WTC11 (cell line): ENCODE measurements at regions not wholly inside any gene's neighbourhood (a gene's known extent, or its start where the extent isn't known, plus 50 kb on each side); places are given as distances from the start of the nearest gene placed in this dataset.

Source experiments
- ATAC-seq: fragments of 200-7000 bp; cut with Tn5 transposase; 2 replicates; pipeline ENCODE4 v1.10.0; 2021; ENCODE audit warnings: mild to moderate bottlenecking, moderate library complexity
- CTCF ChIA-PET: fragments of 300-600 bp; sonication (Branson Sonifier 250); formaldehyde crosslinking; loops from one replicate; lab custom pipeline; 2021; ENCODE audit warnings: antibody characterized with exemption; lab: Charles Lee
- POLR2A ChIA-PET: fragments of 350-600 bp; sonication (Branson Sonifier 250); formaldehyde crosslinking; loops from one replicate; lab custom pipeline; 2021; ENCODE audit warnings: antibody characterized with exemption; lab: Charles Lee
- DNase-seq: peaks from one replicate; pipeline ENCODE4 v3.0.0; 2021; ENCODE audit warnings: low spot score
- H3K27ac Mint-ChIP-seq: 2 replicates; pipeline ENCODE4 v1.8.0; 2021; ENCODE audit warnings: mixed read lengths
- H3K27me3 Mint-ChIP-seq: 2 replicates; pipeline ENCODE4 v1.8.0; 2021; ENCODE audit warnings: low read depth, mild to moderate bottlenecking, moderate library complexity, mixed read lengths
- H3K36me3 Mint-ChIP-seq: 2 replicates; pipeline ENCODE4 v1.8.0; 2021; ENCODE audit warnings: mixed read lengths
- H3K4me1 Mint-ChIP-seq: 2 replicates; pipeline ENCODE4 v1.8.0; 2022; ENCODE audit warnings: mixed read lengths
- H3K4me3 Mint-ChIP-seq: 2 replicates; pipeline ENCODE4 v1.8.0; 2021; ENCODE audit warnings: mild to moderate bottlenecking, moderate library complexity, mixed read lengths
- H3K9me3 Mint-ChIP-seq: 2 replicates; pipeline ENCODE4 v1.8.0; 2021; ENCODE audit warnings: mixed read lengths
- AR ChIP-seq: fragments of 250-450 bp; sonication (Bioruptor Pico); IDR thresholded peaks from 2 replicates; pipeline ENCODE4 v1.9.0; 2021; ENCODE audit warnings: mild to moderate bottlenecking
- ATF6 ChIP-seq: sonication (generic); formaldehyde crosslinking; IDR thresholded peaks from 2 replicates; pipeline ENCODE4 v1.8.1; 2023; ENCODE audit warnings: mild to moderate bottlenecking, missing genetic modification reagents
- CREM ChIP-seq: sonication (generic); formaldehyde crosslinking; IDR thresholded peaks from 2 replicates; pipeline ENCODE4 v1.8.1; 2022; ENCODE audit warnings: mild to moderate bottlenecking, missing genetic modification reagents, moderate library complexity
- CTCF ChIP-seq: fragments of 200-600 bp; IDR thresholded peaks from 2 replicates; pipeline ENCODE4 v1.8.0; 2022; ENCODE audit warnings: antibody characterized with exemption
- E2F4 ChIP-seq: sonication (generic); formaldehyde crosslinking; IDR thresholded peaks from 2 replicates; pipeline ENCODE4 v1.8.1; 2022; ENCODE audit warnings: low read depth, mild to moderate bottlenecking, moderate library complexity, missing genetic modification reagents, borderline replicate concordance
- E2F5 ChIP-seq: sonication (generic); formaldehyde crosslinking; IDR thresholded peaks from 2 replicates; pipeline ENCODE4 v1.8.1; 2022; ENCODE audit warnings: mild to moderate bottlenecking, moderate library complexity, missing genetic modification reagents
- ETV6 ChIP-seq: sonication (generic); formaldehyde crosslinking; IDR thresholded peaks from 2 replicates; pipeline ENCODE4 v1.8.1; 2022; ENCODE audit warnings: mild to moderate bottlenecking, missing genetic modification reagents
- FOXJ3 ChIP-seq: sonication (generic); formaldehyde crosslinking; IDR thresholded peaks from 2 replicates; pipeline ENCODE4 v1.9.0; 2021; ENCODE audit warnings: missing genetic modification reagents, mild to moderate bottlenecking, borderline replicate concordance
- FOXP1 ChIP-seq: sonication (generic); formaldehyde crosslinking; IDR thresholded peaks from 2 replicates; pipeline ENCODE4 v1.8.0; 2022; ENCODE audit warnings: missing genetic modification reagents, mild to moderate bottlenecking, moderate library complexity, borderline replicate concordance
- MYBL2 ChIP-seq: sonication (generic); formaldehyde crosslinking; IDR thresholded peaks from 2 replicates; pipeline ENCODE4 v1.8.1; 2023; ENCODE audit warnings: mild to moderate bottlenecking, moderate library complexity, missing genetic modification reagents
- NR1H2 ChIP-seq: sonication (generic); formaldehyde crosslinking; IDR thresholded peaks from 2 replicates; pipeline ENCODE4 v1.9.0; 2021; ENCODE audit warnings: mild to moderate bottlenecking, moderate library complexity, missing genetic modification reagents
- PRRX2 ChIP-seq: fragments of 250-450 bp; sonication (Bioruptor Pico); IDR thresholded peaks from 2 replicates; pipeline ENCODE4 v1.8.0; 2021; ENCODE audit warnings: mild to moderate bottlenecking
- SMAD4 ChIP-seq: sonication (generic); formaldehyde crosslinking; IDR thresholded peaks from 2 replicates; pipeline ENCODE4 v1.8.0; 2022; ENCODE audit warnings: mild to moderate bottlenecking, missing genetic modification reagents
- TP53 ChIP-seq: sonication (generic); formaldehyde crosslinking; IDR thresholded peaks from 2 replicates; pipeline ENCODE4 v1.8.1; 2023; ENCODE audit warnings: mild to moderate bottlenecking, missing genetic modification reagents
- ZBTB21 ChIP-seq: sonication (generic); formaldehyde crosslinking; IDR thresholded peaks from 2 replicates; pipeline ENCODE4 v1.8.1; 2023; ENCODE audit warnings: mild to moderate bottlenecking, missing genetic modification reagents, borderline replicate concordance
- ZMAT4 ChIP-seq: fragments of 250-450 bp; sonication (Bioruptor Pico); IDR thresholded peaks from 2 replicates; pipeline ENCODE4 v1.9.0; 2021; ENCODE audit warnings: mild to moderate bottlenecking
- ZNF416 ChIP-seq: fragments of 250-450 bp; sonication (Bioruptor Pico); IDR thresholded peaks from 2 replicates; pipeline ENCODE4 v1.9.0; 2021; ENCODE audit warnings: mild to moderate bottlenecking, inconsistent platforms
- ZNF532 ChIP-seq: fragments of 250-450 bp; sonication (Bioruptor Pico); IDR thresholded peaks from 2 replicates; pipeline ENCODE4 v1.9.0; 2021; ENCODE audit warnings: mild to moderate bottlenecking, borderline replicate concordance
- ZSCAN18 ChIP-seq: fragments of 250-450 bp; sonication (Bioruptor Pico); IDR thresholded peaks from 2 replicates; pipeline ENCODE4 v2.1.2; 2022; ENCODE audit warnings: mild to moderate bottlenecking, moderate library complexity

GRCh38 chr9:29640507-29640906 lies 2067.2 kb upstream of the C9orf72 start:
- Mint-ChIP-seq H3K27me3 (no peaks in the 10 kb centered on the region), H3K36me3 (no peaks in the 10 kb centered on the region), H3K4me1 (no peaks in the 10 kb centered on the region), H3K9me3 (no peaks in the 10 kb centered on the region), H3K27ac (no peak overlapping the region), H3K4me3 (no peak overlapping the region)
- TF ChIP-seq PRRX2 (CRISPR knock-in tag) (no peak), FOXP1 (CRISPR knock-in tag) (no peak), ZBTB21 (no peak), AR (no peak), ZSCAN18 (CRISPR knock-in tag) (no peak), NR1H2 (CRISPR knock-in tag) (no peak), E2F4 (CRISPR knock-in tag) (no peak)
- ChIA-PET CTCF (no interaction called here), POLR2A (no interaction called here)
- no peak for DNase-seq
- ATAC-seq = no peak

GRCh38 chr9:29644514-29644913 lies 2071.2 kb upstream of the C9orf72 start:
- Mint-ChIP-seq H3K4me1 (no peaks in the 10 kb centered on the region), H3K4me3 (no peak overlapping the region)
- CTCF ChIA-PET = no interaction called here
- TF ChIP-seq SMAD4 = no peak
- no peak for TF ChIP-seq ZMAT4
- no peak for TF ChIP-seq ZNF416 (CRISPR knock-in tag)
- TF ChIP-seq MYBL2 (CRISPR knock-in tag) = no peak
- TF ChIP-seq CREM (CRISPR knock-in tag) = no peak
- no peak for TF ChIP-seq E2F5
- no peak for TF ChIP-seq CTCF
- no peak for TF ChIP-seq TP53 (CRISPR knock-in tag)
- TF ChIP-seq ZNF532 (CRISPR knock-in tag) = no peak
- TF ChIP-seq ZSCAN18 (CRISPR knock-in tag) = no peak
- no peak for TF ChIP-seq FOXJ3 (CRISPR knock-in tag)
- no peak for TF ChIP-seq ETV6 (CRISPR knock-in tag)
- TF ChIP-seq ATF6 (CRISPR knock-in tag) = no peak

More at GRCh38 chr9:29644514-29644913, 2071.2 kb upstream of the C9orf72 start:
- H3K27ac Mint-ChIP-seq = no peak overlapping the region
- POLR2A ChIA-PET = no interaction called here
- H3K27me3 Mint-ChIP-seq = no peaks in the 10 kb centered on the region
- DNase-seq (no peak), ATAC-seq (no peak)
- H3K9me3 Mint-ChIP-seq = no peaks in the 10 kb centered on the region
- H3K36me3 Mint-ChIP-seq = no peaks in the 10 kb centered on the region
